ENCODE measurements at regions not wholly inside any gene's neighbourhood (a gene's known extent, or its start where the extent isn't known, plus 50 kb on each side); places are given as distances from the start of the nearest gene placed in this dataset.

DNA sequence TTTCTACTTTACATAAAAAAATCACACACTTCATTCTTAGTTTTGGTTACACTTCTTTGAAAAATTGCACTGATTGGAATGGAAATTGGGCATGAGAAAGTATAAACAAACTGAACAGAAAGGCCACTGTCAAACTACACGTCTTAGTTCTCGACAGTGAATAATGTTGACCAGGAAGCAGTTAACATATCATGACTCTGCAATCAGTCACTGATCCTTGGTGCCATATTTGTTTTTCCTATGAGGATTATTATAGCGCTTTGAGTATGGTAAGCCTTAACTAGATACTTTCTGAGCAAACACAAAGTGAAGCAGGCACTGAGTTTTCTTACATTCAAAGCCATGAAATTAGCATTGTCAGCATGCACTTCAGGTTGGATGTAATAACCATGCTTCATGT, 495.1 kb upstream of the ANKRD30A start:
- Histone ChIP-seq H3K27me3 (replicated peaks in 1 of 2; ENCODE audit: control insufficient read depth in 2 of 2, extremely low read depth in 1 of 2, insufficient read depth in 2 of 2, low read length in 1 of 2) (no peaks in the 10 kb centered on the region), H3K27ac (ENCODE audit: low read length) (no peak overlapping the region), H3K9me3 (no peaks in the 10 kb centered on the region), H3K36me3 (ENCODE audit: control insufficient read depth in 2 of 2, extremely low read depth in 1 of 2, insufficient read depth in 1 of 2, low read length in 1 of 2) (no peaks in the 10 kb centered on the region), H3K4me1 (ENCODE audit: control insufficient read depth in 1 of 2, extremely low read depth in 1 of 2, insufficient read depth in 2 of 2, low read length in 2 of 2) (no peaks in the 10 kb centered on the region), H3K4me3 (ENCODE audit: control insufficient read depth in 1 of 2, extremely low read depth in 1 of 2, low read length in 1 of 2) (no peak overlapping the region)
- Mint-ChIP-seq H3K9me3 (peaks cover 7 to 11% (median 11%) of the 10 kb centered on the region in 3 donors), H3K4me3 (no peak overlapping the region), H3K27me3 (no peaks in the 10 kb centered on the region), H3K27ac (no peak overlapping the region), H3K4me1 (no peaks in the 10 kb centered on the region), H3K36me3 (no peaks in the 10 kb centered on the region)
- 88% methylated on average over 1 of the region's 3 CpGs for WGBS (ENCODE audit: insufficient coverage)
- POLR2A ChIA-PET = no interaction called here
- CTCF ChIA-PET = no interaction called here
- DNase-seq (no peak), ATAC-seq (replicated peaks in 1 of 4) (no peak)

DNA sequence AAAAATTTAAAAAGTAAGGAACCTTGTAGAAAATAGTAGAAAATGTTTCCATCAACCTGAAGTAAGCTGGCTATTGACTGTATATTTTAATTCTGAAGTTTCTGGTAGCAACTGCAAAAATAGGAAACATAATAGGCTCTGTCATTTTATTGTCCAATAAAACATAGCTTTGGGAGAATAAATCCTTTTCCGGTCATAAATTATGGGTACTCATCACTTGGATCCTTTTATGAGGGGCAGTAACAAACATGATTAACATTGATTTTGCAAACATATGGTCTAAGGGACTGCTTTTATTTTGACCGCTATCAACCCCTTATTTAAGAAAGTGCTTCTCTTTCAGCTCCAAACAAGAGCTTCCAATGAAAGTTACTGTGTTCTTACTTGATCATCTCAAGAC, 495.9 kb upstream of the ANKRD30A start:
- CTCF ChIA-PET = no interaction called here
- no CpG with 5 or more reads among the region's 2 CpGs for WGBS (ENCODE audit: insufficient coverage)
- POLR2A ChIA-PET = no interaction called here
- Mint-ChIP-seq H3K27ac (no peak overlapping the region), H3K36me3 (no peaks in the 10 kb centered on the region), H3K4me1 (no peaks in the 10 kb centered on the region), H3K4me3 (no peak overlapping the region), H3K9me3 (peaks cover 9 to 13% (median 11%) of the 10 kb centered on the region in 3 donors), H3K27me3 (no peaks in the 10 kb centered on the region)
- H3K36me3 ChIP-seq (ENCODE audit: control insufficient read depth in 2 of 2, extremely low read depth in 1 of 2, insufficient read depth in 1 of 2, low read length in 1 of 2) = no peaks in the 10 kb centered on the region
- no peak for DNase-seq
- H3K4me3 ChIP-seq (ENCODE audit: control insufficient read depth in 1 of 2, extremely low read depth in 1 of 2, low read length in 1 of 2) = no peak overlapping the region
- no peaks in the 10 kb centered on the region for H3K27me3 ChIP-seq (replicated peaks in 1 of 2; ENCODE audit: control insufficient read depth in 2 of 2, extremely low read depth in 1 of 2, insufficient read depth in 2 of 2, low read length in 1 of 2)
- no peak for ATAC-seq (replicated peaks in 1 of 4)
- no peaks in the 10 kb centered on the region for H3K4me1 ChIP-seq (ENCODE audit: control insufficient read depth in 1 of 2, extremely low read depth in 1 of 2, insufficient read depth in 2 of 2, low read length in 2 of 2)
- no peaks in the 10 kb centered on the region for H3K9me3 ChIP-seq
- H3K27ac ChIP-seq (ENCODE audit: low read length) = no peak overlapping the region

DNA sequence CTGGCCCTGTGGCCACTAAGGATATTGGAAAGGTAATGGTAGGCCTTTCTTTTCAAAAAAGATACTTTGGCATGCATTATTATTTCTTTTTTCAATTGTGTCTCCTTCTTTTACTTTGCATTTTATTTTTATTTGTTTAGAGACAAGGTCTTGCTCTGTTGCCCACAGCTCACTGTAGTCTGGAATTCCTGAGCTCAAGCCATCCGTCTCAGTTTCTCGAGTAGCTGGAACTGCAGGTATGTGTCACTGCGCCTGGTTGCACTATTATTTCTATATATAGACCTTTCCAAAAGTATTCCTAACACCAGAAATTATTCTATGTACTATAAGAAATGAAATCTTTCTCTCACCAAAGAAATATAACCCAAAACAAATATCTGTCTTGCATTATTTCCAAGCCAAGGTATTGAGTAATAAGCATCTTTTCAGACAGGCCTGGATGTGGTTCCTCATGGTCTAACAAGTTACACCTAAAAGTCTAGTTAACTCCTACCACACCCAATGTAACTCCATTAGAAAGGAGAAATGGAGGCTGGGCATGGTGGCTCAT, 500.8 kb upstream of the ANKRD30A start:
- no peaks in the 10 kb centered on the region for H3K36me3 ChIP-seq (ENCODE audit: control insufficient read depth in 2 of 2, extremely low read depth in 1 of 2, insufficient read depth in 1 of 2, low read length in 1 of 2)
- ChIA-PET POLR2A (no interaction called here), CTCF (no interaction called here)
- no peaks in the 10 kb centered on the region for H3K9me3 ChIP-seq
- no peaks in the 10 kb centered on the region for H3K27me3 ChIP-seq (replicated peaks in 1 of 2; ENCODE audit: control insufficient read depth in 2 of 2, extremely low read depth in 1 of 2, insufficient read depth in 2 of 2, low read length in 1 of 2)
- H3K4me1 Mint-ChIP-seq = no peaks in the 10 kb centered on the region
- DNase-seq (no peak), ATAC-seq (replicated peaks in 1 of 4) (no peak)
- H3K4me3 ChIP-seq (ENCODE audit: control insufficient read depth in 1 of 2, extremely low read depth in 1 of 2, low read length in 1 of 2) = no peak overlapping the region
- H3K27me3 Mint-ChIP-seq = no peaks in the 10 kb centered on the region
- no peaks in the 10 kb centered on the region for H3K36me3 Mint-ChIP-seq
- no peaks in the 10 kb centered on the region for H3K4me1 ChIP-seq (ENCODE audit: control insufficient read depth in 1 of 2, extremely low read depth in 1 of 2, insufficient read depth in 2 of 2, low read length in 2 of 2)
- peaks cover 5 to 26% (median 10%) of the 10 kb centered on the region in 3 donors for H3K9me3 Mint-ChIP-seq
- no peak overlapping the region for H3K27ac ChIP-seq (ENCODE audit: low read length)
- no peak overlapping the region for H3K4me3 Mint-ChIP-seq
- H3K27ac Mint-ChIP-seq = no peak overlapping the region
- 90% methylated on average over 2 of the region's 3 CpGs for WGBS (ENCODE audit: insufficient coverage)

DNA sequence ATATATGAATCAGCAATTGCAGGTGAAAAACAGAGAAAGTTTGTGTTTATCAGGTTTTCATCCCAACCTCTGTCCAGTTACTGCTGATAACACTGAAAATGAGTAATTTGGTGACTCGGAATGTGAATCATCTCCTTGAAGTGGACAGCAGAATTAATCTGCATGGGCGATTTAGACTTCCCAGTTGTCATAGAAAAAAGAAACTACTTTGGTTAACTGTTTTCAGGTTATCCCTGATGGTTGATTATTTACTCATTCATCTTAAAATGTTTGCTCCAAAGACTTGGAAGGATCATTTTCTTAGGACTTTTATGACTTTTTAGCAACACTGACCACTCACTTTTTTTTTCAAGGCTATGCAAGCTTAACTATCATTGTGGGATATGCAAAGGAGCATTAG, 504.1 kb upstream of the ANKRD30A start:
- WGBS (ENCODE audit: insufficient coverage) = no CpG with 5 or more reads among the region's 2 CpGs
- Mint-ChIP-seq H3K4me3 (no peak overlapping the region), H3K27ac (no peak overlapping the region), H3K9me3 (peaks cover 5 to 26% (median 10%) of the 10 kb centered on the region in 3 donors), H3K27me3 (no peaks in the 10 kb centered on the region), H3K4me1 (no peaks in the 10 kb centered on the region), H3K36me3 (no peaks in the 10 kb centered on the region)
- H3K36me3 ChIP-seq (ENCODE audit: control insufficient read depth in 2 of 2, extremely low read depth in 1 of 2, insufficient read depth in 1 of 2, low read length in 1 of 2) = no peaks in the 10 kb centered on the region
- POLR2A ChIA-PET = no interaction called here
- no peak overlapping the region for H3K4me3 ChIP-seq (ENCODE audit: control insufficient read depth in 1 of 2, extremely low read depth in 1 of 2, low read length in 1 of 2)
- H3K27me3 ChIP-seq (replicated peaks in 1 of 2; ENCODE audit: control insufficient read depth in 2 of 2, extremely low read depth in 1 of 2, insufficient read depth in 2 of 2, low read length in 1 of 2) = no peaks in the 10 kb centered on the region
- CTCF ChIA-PET = no interaction called here
- no peak for DNase-seq
- H3K27ac ChIP-seq (ENCODE audit: low read length) = no peak overlapping the region
- no peaks in the 10 kb centered on the region for H3K9me3 ChIP-seq
- ATAC-seq (replicated peaks in 1 of 4) = no peak
- H3K4me1 ChIP-seq (ENCODE audit: control insufficient read depth in 1 of 2, extremely low read depth in 1 of 2, insufficient read depth in 2 of 2, low read length in 2 of 2) = no peaks in the 10 kb centered on the region

DNA sequence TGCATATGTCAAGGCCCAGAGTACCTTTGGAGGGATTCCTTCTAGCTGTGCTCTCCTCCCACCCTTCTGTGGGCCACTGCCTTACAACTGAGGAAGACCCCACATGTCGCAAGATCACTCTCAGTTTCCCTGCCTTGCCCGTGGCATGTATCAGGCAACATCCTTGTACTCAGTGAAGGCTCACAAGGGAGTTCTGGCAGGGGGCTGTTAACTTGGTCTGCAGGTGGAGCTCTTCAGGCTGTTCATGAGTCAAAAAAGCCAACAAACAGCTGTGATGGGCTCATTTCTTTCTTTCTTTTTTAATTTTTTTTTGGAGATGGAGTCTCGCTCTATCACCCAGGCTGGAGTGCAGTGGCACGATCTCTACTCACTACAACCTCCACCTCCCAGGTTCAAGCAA, 513.0 kb upstream of the ANKRD30A start:
- Mint-ChIP-seq H3K4me1 (no peaks in the 10 kb centered on the region), H3K9me3 (peaks cover 7 to 14% (median 9%) of the 10 kb centered on the region in 3 donors), H3K4me3 (no peak overlapping the region), H3K27ac (no peak overlapping the region), H3K36me3 (no peaks in the 10 kb centered on the region), H3K27me3 (no peaks in the 10 kb centered on the region)
- WGBS (ENCODE audit: insufficient coverage) = 85% methylated on average over 2 of the region's 4 CpGs
- Histone ChIP-seq H3K27me3 (replicated peaks in 1 of 2; ENCODE audit: control insufficient read depth in 2 of 2, extremely low read depth in 1 of 2, insufficient read depth in 2 of 2, low read length in 1 of 2) (no peaks in the 10 kb centered on the region), H3K36me3 (ENCODE audit: control insufficient read depth in 2 of 2, extremely low read depth in 1 of 2, insufficient read depth in 1 of 2, low read length in 1 of 2) (no peaks in the 10 kb centered on the region), H3K4me1 (ENCODE audit: control insufficient read depth in 1 of 2, extremely low read depth in 1 of 2, insufficient read depth in 2 of 2, low read length in 2 of 2) (no peaks in the 10 kb centered on the region), H3K9me3 (peaks cover 4% of the 10 kb centered on the region), H3K4me3 (ENCODE audit: control insufficient read depth in 1 of 2, extremely low read depth in 1 of 2, low read length in 1 of 2) (no peak overlapping the region), H3K27ac (ENCODE audit: low read length) (no peak overlapping the region)
- ATAC-seq (replicated peaks in 1 of 4) (no peak), DNase-seq (no peak)
- POLR2A ChIA-PET = no interaction called here
- CTCF ChIA-PET = no interaction called here

DNA sequence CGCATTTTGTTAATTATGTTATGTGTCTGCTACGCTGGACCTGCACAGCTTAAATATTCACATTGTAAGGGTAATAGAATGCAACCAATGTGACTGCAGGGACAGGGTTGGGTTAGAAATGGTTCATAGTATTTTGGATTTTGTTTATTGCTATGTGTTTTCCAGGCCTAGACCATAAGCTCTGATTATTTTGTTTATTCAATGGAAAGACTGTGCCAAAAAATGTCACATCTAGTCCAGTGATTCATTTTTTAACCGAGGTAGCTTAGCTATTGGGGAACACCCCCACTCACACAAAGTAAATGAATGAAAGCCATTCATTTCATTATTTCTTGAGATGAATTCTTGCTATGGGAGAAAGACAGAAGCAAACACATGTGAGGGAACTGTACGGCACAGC, 516.5 kb upstream of the ANKRD30A start:
- H3K4me1 ChIP-seq (ENCODE audit: control insufficient read depth in 1 of 2, extremely low read depth in 1 of 2, insufficient read depth in 2 of 2, low read length in 2 of 2) = no peaks in the 10 kb centered on the region
- no peaks in the 10 kb centered on the region for H3K36me3 ChIP-seq (ENCODE audit: control insufficient read depth in 2 of 2, extremely low read depth in 1 of 2, insufficient read depth in 1 of 2, low read length in 1 of 2)
- Mint-ChIP-seq H3K4me3 (no peak overlapping the region), H3K4me1 (no peaks in the 10 kb centered on the region), H3K27me3 (no peaks in the 10 kb centered on the region), H3K36me3 (no peaks in the 10 kb centered on the region), H3K9me3 (peaks cover 8 to 13% (median 9%) of the 10 kb centered on the region in 3 donors), H3K27ac (no peak overlapping the region)
- POLR2A ChIA-PET = no interaction called here
- no peak overlapping the region for H3K27ac ChIP-seq (ENCODE audit: low read length)
- H3K27me3 ChIP-seq (replicated peaks in 1 of 2; ENCODE audit: control insufficient read depth in 2 of 2, extremely low read depth in 1 of 2, insufficient read depth in 2 of 2, low read length in 1 of 2) = no peaks in the 10 kb centered on the region
- H3K4me3 ChIP-seq (ENCODE audit: control insufficient read depth in 1 of 2, extremely low read depth in 1 of 2, low read length in 1 of 2) = no peak overlapping the region
- DNase-seq (no peak), ATAC-seq (replicated peaks in 1 of 4) (no peak)
- WGBS (ENCODE audit: insufficient coverage) = 85% methylated on average over 2 of the region's 4 CpGs
- no peaks in the 10 kb centered on the region for H3K9me3 ChIP-seq
- CTCF ChIA-PET = no interaction called here

DNA sequence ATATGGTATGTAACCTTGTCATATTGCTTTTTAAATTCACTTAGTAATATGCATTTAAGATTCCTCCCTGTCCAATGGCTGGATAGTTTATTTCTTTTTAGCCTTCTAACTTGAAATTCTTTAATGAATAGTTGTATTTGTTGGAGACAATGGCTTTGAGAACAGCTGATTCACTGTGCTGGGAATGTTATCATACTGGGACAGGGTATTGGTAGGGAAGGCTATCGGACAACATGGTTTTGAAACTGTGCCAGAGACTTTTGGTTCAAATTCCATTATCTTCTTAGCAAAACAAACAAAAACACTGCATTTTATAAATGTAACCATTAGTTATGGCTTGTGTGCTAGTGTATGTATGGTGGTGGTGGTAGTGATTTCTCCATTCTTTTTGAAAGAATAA, 517.1 kb upstream of the ANKRD30A start:
- Mint-ChIP-seq H3K9me3 (peaks cover 4 to 10% (median 6%) of the 10 kb centered on the region in 3 donors), H3K27ac (no peak overlapping the region), H3K27me3 (no peaks in the 10 kb centered on the region), H3K4me3 (no peak overlapping the region), H3K4me1 (no peaks in the 10 kb centered on the region), H3K36me3 (no peaks in the 10 kb centered on the region)
- POLR2A ChIA-PET = no interaction called here
- H3K27ac ChIP-seq (ENCODE audit: low read length) = no peak overlapping the region
- no CpG with 5 or more reads among the region's 1 CpG for WGBS (ENCODE audit: insufficient coverage)
- H3K4me3 ChIP-seq (ENCODE audit: control insufficient read depth in 1 of 2, extremely low read depth in 1 of 2, low read length in 1 of 2) = no peak overlapping the region
- CTCF ChIA-PET = no interaction called here
- ATAC-seq (replicated peaks in 1 of 4) (no peak), DNase-seq (no peak)
- H3K36me3 ChIP-seq (ENCODE audit: control insufficient read depth in 2 of 2, extremely low read depth in 1 of 2, insufficient read depth in 1 of 2, low read length in 1 of 2) = no peaks in the 10 kb centered on the region
- H3K27me3 ChIP-seq (replicated peaks in 1 of 2; ENCODE audit: control insufficient read depth in 2 of 2, extremely low read depth in 1 of 2, insufficient read depth in 2 of 2, low read length in 1 of 2) = no peaks in the 10 kb centered on the region
- no peaks in the 10 kb centered on the region for H3K9me3 ChIP-seq
- H3K4me1 ChIP-seq (ENCODE audit: control insufficient read depth in 1 of 2, extremely low read depth in 1 of 2, insufficient read depth in 2 of 2, low read length in 2 of 2) = no peaks in the 10 kb centered on the region
